Stimulated activated CD4-positive, alpha-beta T cell treated with anti-CD3 and anti-CD28 coated beads, Interleukin-12 subunit alpha, Interleukin-12 subunit beta, amount 100 ng/mL, for 4 hours (primary cell): ENCODE measurements at regions not wholly inside any gene's neighbourhood (a gene's known extent, or its start where the extent isn't known, plus 50 kb on each side); places are given as distances from the start of the nearest gene placed in this dataset.
"Not testable (repeated sequence)": the region's sequence is repeated elsewhere in the genome, so short reads cannot be mapped to it uniquely, and the experiment has no call there.

Experiments
- DNase-seq: peaks from one replicate; pipeline ENCODE4 v3.0.0-alpha.2; 2020

DNA sequence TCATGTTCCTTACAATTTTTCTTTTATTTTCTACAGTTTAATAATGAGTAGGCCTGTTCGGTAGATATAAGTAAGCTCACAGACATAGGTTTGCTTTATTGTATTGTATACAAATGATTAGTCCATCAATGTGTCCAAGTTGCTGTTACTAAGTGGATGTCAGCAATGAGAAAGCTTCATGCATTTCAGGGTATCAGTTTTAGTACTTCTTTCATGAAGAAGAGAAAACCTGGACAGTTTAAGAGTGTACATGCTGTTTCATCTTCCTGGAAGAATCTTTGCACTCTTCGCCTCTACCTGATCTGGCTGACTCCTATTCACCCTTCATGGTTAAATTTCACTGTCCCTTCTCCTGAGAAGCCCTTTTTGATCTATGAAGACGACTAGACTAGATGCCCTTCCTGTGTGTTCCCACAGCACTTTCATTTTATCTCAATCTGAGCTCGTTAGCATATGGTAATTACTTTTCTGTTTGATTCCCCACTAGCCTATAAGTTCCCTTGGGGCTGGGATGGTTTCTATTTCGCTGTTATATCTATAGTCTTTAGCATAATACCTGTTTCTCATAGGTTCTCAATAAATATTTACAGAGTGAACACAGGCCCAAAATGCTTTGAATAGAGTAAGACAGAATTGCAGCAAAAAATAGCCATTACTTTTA is 70.7 kb downstream of the CETN3 start:
- no peak for DNase-seq

DNA sequence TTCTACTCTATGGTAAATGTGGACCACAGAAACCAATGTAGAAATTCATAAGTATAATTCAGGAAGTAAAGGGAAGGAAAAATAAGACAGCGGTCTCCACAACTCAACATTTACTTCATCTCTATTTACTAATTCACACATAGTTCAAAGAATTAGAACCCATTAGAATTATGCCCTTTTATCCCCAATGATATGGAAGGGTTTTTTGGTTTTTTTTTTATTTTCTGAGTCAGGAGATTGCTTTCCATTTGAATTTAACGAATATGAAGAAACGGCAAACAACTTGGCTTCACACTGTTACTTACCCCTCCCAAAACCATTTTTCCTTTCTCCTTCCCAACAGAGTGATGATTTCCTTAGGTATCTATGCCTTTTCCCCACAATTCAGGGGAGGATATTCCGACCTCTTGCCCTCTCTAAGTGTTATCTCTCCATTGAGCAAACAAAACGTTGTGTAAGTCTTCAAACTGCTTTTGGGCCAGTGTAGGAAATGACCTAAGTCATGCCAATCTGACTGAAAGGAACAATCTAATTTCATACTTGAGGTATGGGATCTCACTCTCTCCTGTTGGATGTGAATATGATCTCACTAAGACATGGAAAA is 72.0 kb downstream of the CETN3 start:
- DNase-seq: no peak

DNA sequence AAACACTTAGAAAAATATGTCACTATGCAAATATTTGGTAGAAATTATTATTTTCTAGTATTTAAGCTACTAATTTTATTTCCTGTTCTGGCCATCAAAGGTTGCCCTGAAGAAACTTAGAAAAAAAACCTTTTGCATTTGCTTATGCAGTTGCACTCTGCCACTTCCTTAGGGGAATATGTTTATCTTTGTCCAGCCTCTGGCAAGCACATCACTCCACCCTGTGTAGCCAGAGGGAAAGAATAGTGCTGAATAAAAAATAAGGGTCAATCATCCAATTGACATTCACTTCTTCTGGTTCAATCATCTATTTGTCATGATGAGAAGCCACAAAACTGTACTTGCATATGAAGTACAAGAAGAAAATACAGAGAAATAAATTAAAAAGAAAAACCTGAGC is 72.8 kb downstream of the CETN3 start:
- DNase-seq: no peak

DNA sequence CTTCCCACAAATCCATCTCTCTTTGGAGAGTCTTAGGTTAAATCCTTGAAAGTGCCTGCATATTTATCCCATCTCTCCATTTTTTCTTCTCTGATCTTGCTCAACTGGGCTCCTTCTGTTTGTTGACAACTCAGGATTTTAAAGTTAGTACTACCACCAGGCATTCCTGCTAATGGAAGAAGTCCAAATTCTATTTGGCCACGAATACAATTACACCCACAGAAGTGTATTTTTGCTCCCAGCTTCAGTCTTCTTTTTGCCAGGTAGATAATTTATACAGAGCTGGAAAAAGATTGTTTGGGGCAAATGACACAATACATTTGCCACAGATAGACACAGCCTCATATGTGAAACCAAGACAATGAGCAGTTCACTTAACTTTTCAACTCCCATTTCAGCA is 74.8 kb downstream of the CETN3 start:
- DNase-seq: no peak

DNA sequence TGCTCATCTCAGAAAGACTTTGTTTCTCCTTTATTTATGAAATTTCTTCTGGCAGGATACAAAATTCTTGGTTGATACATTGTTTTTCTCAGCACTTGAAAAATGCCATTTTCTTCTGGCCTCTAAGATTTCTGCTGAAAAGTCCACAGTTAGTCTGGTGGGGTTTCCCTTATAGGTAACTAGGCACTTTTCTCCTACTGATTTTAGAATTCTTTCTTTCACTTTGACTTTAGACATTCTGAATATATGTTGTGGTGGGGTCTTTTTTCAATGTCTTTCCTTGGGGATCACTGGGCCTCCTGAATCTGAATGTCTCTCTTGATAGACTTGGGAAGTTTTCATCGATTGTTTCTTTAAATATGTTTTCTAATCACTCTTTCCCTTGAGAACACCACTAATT is 79.6 kb downstream of the CETN3 start:
- DNase-seq: no peak

DNA sequence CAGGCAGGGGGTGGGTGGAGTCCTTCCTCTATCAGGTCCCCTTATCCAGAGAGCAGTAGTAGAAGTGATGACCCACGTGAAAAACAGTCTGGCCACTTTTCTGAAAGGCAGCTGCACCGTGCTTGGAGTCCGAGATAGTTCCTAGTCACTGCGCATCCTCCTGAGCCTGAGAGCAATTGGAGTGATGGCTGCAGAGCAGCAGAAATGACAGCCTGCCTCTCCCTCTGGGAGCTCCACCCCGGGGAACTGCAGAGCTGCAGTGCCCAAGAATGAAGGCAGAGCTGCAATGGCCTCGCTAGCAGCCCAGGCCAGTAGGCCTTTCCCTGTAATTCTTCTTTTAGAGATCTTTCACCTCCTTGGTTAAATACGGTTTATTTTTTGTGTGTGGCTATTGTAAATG is 82.6 kb downstream of the CETN3 start:
- no peak for DNase-seq

DNA sequence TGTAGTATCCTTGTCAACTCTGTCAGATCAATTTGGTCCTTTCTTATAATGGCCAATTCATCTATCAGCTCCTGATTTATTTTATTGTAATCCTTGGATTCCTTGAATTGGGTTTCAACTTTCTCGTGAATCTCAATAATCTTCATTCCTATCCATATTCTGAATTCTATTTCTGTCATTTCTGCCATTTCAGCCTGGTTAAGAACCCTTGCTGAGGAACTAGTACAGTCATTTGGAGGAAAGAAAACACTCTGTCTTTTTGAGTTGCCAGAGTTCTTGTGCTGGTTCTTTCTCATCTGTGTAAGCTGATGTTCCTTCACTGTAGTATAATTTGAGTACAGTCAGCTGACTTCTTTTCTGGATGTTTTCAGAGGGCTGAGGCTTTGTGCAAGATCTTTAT is 84.5 kb downstream of the CETN3 start:
- DNase-seq: no peak

DNA sequence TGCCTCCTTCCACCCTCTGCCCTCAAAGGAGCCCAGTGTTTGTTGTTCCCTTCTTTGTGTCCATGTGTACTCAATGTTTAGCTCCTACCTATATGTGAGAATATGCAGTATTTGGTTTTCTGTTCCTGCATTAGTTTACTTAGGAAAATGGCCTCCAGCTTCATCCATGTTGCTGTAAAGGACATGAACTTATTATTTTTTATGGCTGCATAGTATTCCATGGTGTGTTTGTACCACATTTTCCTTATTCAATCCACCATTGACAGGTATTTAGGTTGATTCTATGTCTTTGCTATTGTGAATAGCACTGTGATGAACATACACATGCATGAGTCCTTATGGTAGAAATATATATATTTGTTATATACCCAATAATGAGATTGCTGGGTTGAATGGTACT is 89.2 kb downstream of the CETN3 start:
- not testable (repeated sequence) for DNase-seq

DNA sequence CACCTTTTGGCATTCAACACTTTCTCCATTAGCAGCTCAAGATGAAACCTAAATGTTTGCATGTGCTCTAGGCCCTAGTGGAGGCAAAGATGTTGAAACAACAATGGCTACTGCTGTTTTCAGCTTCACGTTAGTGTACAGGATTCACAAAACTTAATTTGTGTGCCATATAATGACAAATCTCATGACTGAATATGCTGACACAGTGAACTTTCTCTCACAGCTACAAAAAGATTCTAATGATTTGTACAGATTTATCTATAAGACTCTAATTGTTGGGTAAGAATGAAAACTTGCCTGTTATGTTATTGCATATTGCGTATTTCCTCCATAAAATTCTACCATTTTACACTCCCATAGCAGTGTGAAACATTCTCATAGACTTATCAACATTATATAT is 97.5 kb downstream of the CETN3 start:
- DNase-seq: no peak

DNA sequence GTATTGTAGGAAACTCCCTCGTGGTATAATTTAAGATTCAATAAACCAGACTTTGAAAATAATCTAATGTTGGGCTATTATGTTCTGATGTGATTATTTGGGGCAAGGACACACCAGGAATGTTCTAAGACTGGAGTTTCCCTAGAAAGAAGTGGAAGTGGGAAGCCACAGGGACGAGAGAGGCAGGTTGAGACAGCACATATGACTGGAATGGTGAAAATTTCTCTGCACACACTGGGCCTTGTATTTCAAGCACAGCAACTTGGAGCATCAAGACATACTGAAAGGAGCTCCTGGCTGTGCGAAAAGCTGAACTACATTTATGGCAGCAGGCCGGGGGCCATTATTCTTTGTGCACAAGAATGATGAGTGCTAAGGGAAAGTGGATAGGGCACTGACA is 98.2 kb downstream of the CETN3 start:
- DNase-seq: no peak

DNA sequence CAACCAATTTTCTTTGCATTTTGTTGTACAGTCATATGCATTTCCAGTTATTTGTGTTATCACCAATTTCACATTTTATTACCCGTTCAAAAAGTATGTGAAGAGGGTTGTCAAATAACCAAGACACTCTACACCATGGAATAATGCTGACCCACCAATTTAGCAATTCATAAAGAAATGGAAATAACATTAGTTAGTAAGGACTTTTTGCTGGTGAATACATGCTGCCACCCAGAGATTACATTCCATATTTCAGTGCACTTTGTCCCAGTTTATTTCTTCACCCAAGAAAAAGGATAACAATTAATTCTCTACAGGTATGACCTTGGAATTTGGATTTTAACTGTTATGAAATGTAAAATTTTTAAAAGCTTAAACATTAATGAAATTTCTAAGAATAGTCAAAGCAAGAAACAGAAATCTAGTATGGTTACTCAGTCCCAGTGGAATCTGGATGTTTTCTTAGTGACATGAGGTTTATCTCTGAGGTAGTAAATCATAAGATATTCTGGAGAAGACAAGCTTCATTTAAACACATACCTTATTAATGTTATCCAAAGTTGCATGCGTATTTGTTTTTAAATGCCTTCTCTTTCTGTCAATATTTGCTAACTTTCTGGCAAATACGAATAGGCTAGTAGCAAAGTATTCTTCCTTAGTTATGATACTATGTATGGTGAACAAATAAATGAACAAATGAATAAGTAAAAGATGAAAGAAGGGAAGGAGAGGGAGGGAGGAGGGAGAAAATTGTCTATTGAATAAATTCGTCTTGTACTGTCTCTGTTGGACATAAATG is 100.6 kb downstream of the CETN3 start:
- DNase-seq: no peak

DNA sequence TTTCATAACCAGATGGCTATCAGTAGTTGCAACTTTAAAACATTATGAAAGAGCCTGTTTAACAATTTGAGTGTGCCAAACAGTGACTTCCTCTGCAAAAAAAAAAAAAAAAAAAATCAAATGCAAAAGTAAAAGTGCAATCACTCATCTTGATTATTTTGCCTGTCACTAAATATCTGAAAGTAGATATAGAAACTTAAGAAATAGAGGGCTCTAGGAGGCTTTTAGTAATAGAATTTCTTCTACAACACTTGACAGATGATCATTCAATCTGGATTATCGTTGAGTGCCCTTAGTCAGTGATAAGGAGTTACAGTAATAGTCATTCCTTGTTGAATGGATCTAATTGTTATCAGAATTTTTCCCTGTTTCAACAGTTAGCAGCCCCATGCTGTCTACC is 101.8 kb downstream of the CETN3 start:
- DNase-seq: no peak

DNA sequence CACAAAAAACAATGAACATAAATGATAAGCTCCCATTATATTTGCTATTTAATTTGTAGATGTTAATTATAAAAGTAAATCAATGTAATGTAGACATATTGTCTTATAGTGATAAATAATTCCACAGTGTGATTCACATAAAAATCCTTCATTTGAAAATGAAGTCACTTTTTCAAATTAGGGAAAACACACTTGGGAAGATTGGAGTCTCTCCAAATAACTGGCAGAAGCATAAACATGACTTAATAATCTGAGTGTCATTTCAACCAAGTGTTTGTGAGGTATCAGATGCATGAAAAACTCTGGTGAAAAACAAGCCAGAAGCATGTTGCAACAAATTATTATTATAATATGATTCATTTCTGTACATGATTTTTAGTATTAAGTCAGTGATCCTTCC is 102.2 kb downstream of the CETN3 start:
- no peak for DNase-seq

DNA sequence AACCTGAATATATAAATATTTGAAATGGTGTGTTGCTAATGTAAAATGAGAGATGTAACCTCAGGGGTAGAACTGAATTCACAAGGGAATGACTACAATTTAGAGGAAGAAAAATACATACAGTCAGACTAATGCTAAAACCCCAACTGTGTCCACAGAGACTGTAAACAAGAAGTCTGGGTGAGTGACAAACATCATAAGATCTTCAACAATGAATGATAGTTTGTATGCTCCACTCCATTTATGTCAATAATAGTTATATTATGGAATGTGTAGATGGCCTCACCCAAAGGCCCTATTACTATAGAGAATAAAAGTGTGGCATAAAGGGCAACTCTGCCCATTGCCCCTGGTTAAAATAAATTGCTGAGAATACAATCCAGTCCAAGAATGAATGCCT is 102.9 kb downstream of the CETN3 start:
- DNase-seq: no peak

DNA sequence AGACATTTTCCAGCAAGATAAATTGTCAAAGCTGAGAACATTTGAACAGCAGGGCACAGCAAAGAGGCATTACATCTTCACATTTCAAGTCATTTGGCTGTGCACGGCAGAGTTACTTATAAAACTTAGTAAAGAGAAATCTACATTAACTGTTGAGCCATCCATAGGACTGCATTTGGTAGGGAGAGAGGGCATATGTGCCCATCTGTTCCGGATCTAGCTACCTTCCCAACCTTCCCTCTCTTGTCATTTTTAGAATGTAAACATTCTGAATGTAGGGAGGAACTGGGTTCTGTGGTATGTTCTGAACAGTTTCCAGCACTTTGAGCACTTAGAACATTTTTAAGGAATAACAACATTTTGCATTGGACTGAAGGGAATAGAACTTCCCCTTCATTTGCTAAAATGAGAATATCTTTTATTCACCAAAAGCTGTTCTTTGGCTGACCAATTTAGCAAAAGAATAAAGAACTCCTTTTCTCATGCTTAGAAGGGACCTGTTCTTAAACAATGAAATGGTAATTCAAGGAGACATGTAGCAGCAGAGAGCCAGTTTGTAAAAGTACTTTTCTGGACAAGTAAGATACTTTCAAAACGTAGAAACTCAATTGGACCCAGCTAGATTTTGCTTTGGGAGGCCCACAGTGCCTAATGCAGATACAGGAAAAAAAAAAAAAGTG is 104.4 kb downstream of the CETN3 start:
- DNase-seq: no peak

DNA sequence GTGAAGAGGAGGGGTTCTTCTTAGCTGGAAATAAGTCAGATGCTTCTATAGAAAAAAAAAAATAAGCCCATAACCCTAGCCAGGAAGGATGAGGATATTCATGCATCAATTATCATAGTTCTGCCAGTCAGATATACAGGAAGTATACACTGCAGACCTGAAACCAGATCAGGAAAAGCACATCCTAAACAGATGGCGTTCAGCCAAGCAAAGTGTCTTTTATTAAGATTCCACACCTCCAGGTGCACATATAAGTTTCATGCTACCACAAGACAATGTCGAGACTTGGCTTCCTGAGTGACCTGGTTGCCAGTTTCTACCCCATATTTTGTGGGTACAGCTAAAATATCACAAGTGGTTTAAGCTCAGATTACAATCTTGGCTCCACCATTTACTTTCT is 108.3 kb downstream of the CETN3 start:
- DNase-seq: no peak

DNA sequence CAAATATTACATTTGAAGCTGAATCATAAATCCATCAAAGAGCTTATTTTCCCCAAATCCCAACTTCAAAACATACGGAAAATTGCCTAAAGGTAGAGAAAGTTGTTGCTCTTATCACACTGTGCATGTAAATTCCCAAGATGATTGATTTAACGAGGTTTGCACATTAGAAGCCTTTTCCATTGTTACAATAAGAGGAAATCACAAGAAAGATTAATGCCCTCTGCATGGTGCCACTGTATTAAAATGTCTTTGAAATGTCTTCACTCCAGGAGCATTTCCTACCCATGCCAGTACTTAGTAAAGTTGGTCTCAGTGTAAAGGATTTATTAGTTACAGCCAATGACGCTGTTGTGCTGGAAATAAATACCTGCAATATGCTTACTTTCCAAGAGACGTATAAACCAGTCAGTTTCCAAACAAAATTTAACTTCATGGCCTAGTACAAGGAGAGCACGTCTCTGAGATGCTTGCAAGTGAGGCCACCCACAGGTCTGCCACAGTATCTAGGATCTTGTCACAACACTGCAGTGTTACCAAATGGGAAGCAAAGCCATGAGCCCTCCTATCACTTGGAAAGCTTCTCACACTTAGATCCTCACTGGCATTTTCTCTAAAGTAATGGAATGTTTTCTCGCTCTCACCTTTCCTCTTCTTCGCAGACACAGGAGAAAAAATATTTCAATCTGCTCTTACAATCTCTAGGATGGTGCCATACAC is 112.4 kb downstream of the CETN3 start:
- no peak for DNase-seq

DNA sequence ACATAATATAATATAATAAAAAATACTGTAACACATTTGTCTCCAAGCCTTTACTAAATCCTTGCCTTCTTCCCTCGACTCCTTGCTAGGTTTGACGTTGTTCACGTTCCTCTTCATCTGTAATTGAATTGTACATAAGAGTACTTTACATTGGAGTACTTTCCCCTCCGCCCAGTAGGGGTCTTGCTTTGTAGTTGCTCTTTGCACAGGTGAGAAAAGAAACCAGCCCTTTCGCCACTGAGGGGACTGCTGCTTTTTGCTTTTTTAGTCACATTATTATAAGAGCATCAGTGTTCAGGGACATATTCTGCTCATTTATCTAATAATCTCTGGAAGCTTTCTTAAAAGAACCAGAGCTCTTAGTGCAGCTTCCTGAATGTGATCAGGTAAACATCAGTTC is 115.0 kb downstream of the CETN3 start:
- DNase-seq: no peak

DNA sequence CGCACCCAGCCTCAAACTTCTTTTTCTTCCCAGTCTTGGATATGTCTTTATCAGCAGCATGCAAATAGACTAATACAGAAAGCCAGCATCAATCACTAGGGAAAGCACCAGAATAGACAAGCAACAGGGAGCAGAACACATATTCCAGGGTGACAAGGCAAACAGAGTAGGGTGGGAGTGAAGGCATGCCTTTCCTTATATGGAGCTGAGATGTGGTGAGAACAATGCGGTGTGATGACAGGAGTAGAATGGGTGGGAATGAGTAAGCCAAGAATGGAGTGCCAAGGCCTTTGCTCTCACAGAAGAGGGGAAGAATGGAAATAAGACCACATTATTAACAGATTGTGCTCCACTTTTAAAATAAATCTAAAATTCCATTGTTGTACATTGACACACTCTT is 115.6 kb downstream of the CETN3 start:
- DNase-seq: no peak

DNA sequence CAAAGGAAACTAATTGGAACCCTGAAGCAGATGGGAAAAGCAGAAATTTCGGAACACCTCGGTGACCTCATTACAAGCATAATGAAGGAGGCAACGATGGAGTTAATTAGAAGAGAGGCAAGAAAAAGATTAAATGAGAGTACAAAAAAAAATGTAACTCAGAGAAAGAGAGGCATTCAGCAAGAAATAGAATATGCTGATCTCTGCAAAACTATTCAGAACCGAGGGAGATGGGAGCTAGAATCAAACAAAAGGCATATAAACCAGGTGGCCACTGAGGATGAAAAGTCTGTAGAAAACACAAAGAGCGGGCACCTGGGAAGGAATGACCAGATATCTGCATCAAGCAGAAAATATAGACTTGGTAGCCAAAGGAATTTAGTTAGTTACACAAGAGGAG is 118.9 kb downstream of the CETN3 start:
- DNase-seq: no peak

DNA sequence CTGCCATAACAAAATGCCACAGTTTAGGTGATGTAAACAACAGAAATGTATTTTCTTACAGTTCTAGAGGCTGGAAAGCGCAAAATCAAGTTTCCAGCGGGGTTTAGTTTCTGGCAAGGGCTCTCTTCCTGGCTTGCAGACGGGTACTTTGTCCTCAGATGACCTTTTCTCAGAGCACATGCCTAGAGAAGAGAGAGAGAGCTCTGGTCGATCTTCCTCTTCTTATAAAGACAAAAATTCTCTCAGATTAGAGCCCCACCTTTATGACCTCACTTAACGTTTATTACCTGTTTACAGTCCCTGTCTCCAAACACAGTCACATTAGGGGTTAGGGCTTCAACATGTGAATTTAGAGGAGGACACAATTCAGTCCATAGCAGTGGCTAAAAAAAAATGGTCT is 119.7 kb downstream of the CETN3 start:
- no peak for DNase-seq

DNA sequence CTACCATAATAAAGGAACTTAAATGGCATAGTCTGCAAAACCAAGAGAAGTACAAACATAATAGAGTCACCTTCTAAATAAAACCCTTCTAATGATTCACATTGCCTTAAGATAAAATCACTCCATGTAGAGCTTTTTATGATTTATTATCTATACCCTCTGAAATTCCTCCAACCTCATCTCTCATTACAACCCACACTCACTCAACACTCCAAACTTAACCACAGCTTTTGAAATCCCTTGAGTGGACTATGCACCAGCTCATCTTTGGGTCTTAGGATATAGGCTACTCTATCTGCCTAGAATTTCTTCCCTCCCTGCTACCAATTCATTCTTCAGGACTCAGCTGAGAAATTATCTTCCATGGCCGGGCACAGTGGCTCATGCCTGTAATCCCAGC is 122.5 kb downstream of the CETN3 start:
- DNase-seq: no peak

DNA sequence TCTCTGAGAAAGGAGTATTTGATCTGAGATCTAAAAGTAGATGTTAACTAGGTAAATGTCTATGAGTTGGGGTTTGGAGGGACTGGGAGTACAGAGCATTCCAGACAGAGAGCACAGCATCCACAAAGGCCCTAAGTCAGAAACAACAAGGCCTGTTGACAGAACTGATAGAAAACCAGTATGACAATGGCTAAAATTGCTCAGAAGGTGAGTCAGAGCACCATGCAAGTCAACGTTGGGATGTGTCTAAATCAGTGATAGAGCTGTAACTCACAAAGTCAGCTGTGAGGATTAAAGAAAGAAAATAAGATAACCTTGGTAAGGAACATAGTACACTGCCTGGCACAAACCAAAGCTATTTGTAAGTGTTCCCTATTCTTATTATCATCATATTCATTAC is 124.0 kb downstream of the CETN3 start:
- no peak for DNase-seq
